ENCODE measurements at regions not wholly inside any gene's neighbourhood (a gene's known extent, or its start where the extent isn't known, plus 50 kb on each side); places are given as distances from the start of the nearest gene placed in this dataset.

DNA sequence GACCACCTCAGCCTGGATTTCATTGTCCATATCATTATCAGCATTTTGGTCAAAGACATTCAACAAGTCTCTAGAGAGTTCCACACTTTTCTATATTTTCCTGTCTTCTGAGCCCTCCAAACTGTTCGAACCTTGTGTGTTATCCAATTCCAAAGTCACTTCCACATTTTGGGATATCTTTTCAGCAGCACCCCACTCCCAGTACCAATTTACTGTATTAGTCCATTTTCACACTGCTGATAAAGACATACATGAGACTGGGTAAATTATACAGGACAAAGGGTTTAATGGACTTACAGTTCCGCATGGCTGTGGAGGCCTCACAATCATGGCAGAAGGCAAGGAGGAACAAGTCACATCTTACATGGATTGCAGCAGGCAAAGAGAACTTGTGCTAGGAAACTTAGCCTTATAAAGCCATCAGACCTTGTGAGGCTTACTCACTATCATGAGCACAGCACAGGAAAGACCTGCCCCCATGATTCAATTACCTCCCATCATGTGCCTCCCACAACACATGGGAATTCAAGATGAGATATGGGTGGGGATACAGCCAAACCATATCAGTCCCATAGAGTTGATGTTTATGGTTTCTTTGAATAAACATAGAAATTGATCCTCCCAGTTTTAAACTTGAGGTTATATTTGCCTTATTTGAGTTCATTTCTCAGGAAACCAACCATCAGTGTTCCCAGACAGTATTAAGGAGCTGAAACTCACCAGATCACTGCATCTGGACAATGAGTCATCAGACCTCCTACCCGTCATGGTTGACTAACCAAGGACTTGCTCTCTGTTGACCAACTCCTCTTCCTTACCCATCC, 322.7 kb upstream of the DUSP10 start:
- no peak for TF ChIP-seq POLR2A (IDR thresholded peaks at IDR 0.05; ENCODE audit: low read length)
- no peak for TF ChIP-seq GATA1 (IDR thresholded peaks at IDR 0.05; ENCODE audit: low read depth, low read length)
